ENCODE measurements at regions not wholly inside any gene's neighbourhood (a gene's known extent, or its start where the extent isn't known, plus 50 kb on each side); places are given as distances from the start of the nearest gene placed in this dataset.

DNA sequence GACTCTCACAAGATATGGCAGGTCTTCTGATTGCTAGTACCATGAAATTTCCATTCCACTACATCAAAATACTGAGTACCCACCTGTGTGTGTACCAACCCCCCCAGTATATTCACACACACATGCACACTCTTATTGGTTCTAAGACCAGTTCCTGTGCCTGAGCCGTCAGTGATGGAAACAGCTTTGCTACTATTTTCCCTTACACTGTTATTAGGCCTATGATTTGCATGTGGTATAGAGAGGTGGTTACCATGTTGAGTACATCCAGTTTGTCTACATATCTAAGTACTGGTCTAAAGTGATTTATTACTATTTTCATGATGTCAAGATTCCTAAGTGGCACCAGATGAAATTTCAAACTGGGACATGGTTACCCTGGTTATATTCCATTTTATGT lies 459.9 kb downstream of the BCKDHB start:
- no peaks in the 10 kb centered on the region for H3K9me3 Mint-ChIP-seq
- no peak for DNase-seq (ENCODE audit: low spot score)
- H3K27me3 Mint-ChIP-seq (ENCODE audit: low read depth) = no peaks in the 10 kb centered on the region
- H3K36me3 Mint-ChIP-seq (ENCODE audit: low read depth) = no peaks in the 10 kb centered on the region
- no peaks in the 10 kb centered on the region for H3K4me1 Mint-ChIP-seq (ENCODE audit: low read depth)
- no peak overlapping the region for H3K27ac Mint-ChIP-seq
- H3K4me3 Mint-ChIP-seq = no peak overlapping the region

DNA sequence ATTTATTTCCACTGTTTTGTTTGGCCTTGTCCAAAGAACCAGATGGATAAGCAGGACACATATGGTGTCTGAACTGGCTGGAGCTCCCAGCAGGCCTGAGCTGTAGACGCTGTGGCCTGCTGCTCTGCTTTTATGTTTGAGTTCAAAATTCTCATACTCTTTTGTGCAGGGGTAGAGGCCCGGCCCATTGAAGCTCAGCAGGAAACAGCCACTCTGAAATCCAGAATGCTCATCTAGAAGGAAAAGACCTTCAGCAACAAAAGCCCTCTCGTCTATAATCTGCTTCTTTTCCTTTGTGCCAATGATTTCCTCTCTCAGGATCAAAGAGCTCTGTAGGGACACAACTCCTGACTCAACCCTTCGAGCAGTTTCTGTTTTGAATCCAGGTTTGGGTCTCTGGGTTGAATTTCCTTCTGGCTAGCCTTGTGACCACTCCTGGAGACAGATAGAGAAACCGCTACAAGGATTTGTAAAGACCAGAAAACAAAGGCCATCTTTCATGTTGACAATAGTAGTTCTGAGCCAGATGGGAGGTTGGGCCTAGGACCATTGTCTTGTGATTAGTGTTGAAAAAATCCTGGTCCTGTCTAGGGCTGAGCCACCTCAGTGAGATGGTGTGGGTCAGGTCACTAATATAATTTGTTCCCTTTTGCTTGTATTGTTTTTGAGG lies 446.7 kb downstream of the BCKDHB start:
- DNase-seq (ENCODE audit: low spot score) = no peak
- Mint-ChIP-seq H3K36me3 (ENCODE audit: low read depth) (no peaks in the 10 kb centered on the region), H3K4me3 (no peak overlapping the region), H3K9me3 (no peaks in the 10 kb centered on the region), H3K27ac (no peak overlapping the region), H3K4me1 (ENCODE audit: low read depth) (no peaks in the 10 kb centered on the region), H3K27me3 (ENCODE audit: low read depth) (peaks cover 2% of the 10 kb centered on the region)

DNA sequence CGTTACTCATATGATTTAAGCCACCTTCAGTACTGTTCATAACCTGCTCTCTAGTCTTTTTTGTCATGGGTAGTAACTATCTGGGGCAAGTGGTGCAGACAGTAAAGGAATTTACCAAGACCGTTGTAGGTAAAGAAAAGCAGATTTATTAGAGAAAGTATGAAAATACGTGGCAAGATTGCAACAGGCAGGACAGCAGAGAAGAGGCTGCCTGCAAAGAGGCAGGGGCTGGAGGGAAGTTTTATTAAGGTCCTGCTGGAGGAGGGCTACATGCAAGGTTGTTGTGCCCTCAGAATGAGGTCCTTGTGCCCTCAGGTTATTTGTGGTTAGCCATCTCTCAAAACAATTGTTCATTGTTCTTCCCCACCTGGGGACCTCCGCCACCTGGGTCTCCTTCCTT lies 444.3 kb downstream of the BCKDHB start:
- no peaks in the 10 kb centered on the region for H3K36me3 Mint-ChIP-seq (ENCODE audit: low read depth)
- no peak for DNase-seq (ENCODE audit: low spot score)

DNA sequence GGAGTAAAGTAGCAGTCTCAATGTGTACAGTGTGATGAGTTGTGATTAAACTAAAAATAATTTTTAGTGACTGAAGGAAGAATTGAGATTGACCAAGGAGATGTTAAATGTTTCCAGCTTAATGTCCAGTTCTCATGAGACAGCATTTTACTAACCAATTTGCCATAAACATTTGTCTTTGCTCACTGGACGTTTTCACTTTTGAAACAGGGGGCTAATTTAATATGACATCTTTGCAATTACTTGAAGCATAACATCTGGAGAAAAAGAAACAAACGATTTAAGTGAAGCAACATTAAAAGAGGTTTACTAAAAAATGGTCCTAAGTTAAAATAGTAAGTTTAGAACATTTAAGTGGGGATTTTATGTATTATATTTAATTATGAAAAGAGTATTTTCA lies 443.8 kb downstream of the BCKDHB start:
- H3K36me3 Mint-ChIP-seq (ENCODE audit: low read depth) = no peaks in the 10 kb centered on the region
- DNase-seq (ENCODE audit: low spot score) = no peak
- H3K4me3 Mint-ChIP-seq = no peak overlapping the region
- H3K9me3 Mint-ChIP-seq = no peaks in the 10 kb centered on the region
- H3K27me3 Mint-ChIP-seq (ENCODE audit: low read depth) = peaks cover 2% of the 10 kb centered on the region
- H3K27ac Mint-ChIP-seq = no peak overlapping the region
- no peaks in the 10 kb centered on the region for H3K4me1 Mint-ChIP-seq (ENCODE audit: low read depth)

More for the DNA sequence above, 444.3 kb downstream of the BCKDHB start:
- Mint-ChIP-seq H3K9me3 (no peaks in the 10 kb centered on the region), H3K27ac (no peak overlapping the region), H3K27me3 (ENCODE audit: low read depth) (peaks cover 2% of the 10 kb centered on the region), H3K4me3 (no peak overlapping the region), H3K4me1 (ENCODE audit: low read depth) (no peaks in the 10 kb centered on the region)

DNA sequence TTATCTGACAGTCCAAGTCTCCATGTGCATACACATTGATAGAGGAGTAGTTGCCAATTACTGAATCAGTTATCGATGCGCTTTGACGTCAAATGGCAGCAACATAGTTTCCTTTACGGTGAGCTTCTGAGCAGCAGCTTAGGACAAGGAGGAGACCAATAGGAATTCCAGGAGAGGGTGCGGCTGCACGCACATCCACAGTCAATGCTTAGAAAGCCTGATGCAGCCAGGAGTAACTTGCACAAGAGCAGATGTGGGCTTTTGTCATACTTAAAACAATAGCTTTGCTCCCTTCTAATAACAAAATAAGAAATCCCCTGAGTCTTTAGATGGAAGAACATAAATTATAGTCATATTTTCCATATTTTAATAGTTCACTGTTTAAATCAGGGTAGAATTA lies 442.1 kb downstream of the BCKDHB start:
- Mint-ChIP-seq H3K27me3 (ENCODE audit: low read depth) (peaks cover 2% of the 10 kb centered on the region), H3K9me3 (no peaks in the 10 kb centered on the region), H3K4me1 (ENCODE audit: low read depth) (peaks cover 3% of the 10 kb centered on the region), H3K4me3 (no peak overlapping the region), H3K36me3 (ENCODE audit: low read depth) (no peaks in the 10 kb centered on the region), H3K27ac (no peak overlapping the region)
- no peak for DNase-seq (ENCODE audit: low spot score)

DNA sequence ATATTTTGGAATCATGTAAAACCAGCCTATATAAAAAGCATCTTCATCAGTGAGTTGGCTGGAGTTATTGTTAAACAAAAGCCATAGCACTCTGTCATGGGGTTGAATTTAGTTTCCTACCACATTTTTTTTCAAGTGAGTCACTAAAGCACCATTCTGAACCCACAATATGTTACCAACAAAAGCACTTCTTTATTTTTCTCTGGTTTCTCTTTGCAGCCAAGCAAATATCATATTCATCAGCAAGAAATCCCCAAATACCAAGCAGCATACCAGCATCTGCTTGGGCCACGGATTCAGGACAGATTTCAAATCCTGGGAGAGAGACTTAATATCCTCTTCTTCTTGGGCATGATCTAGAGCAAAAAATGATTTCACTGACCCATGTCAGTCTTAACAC lies 441.4 kb downstream of the BCKDHB start:
- Mint-ChIP-seq H3K4me1 (ENCODE audit: low read depth) (peaks cover 3% of the 10 kb centered on the region), H3K27me3 (ENCODE audit: low read depth) (peaks cover 2% of the 10 kb centered on the region), H3K27ac (no peak overlapping the region), H3K4me3 (no peak overlapping the region), H3K9me3 (no peaks in the 10 kb centered on the region), H3K36me3 (ENCODE audit: low read depth) (no peaks in the 10 kb centered on the region)
- no peak for DNase-seq (ENCODE audit: low spot score)

DNA sequence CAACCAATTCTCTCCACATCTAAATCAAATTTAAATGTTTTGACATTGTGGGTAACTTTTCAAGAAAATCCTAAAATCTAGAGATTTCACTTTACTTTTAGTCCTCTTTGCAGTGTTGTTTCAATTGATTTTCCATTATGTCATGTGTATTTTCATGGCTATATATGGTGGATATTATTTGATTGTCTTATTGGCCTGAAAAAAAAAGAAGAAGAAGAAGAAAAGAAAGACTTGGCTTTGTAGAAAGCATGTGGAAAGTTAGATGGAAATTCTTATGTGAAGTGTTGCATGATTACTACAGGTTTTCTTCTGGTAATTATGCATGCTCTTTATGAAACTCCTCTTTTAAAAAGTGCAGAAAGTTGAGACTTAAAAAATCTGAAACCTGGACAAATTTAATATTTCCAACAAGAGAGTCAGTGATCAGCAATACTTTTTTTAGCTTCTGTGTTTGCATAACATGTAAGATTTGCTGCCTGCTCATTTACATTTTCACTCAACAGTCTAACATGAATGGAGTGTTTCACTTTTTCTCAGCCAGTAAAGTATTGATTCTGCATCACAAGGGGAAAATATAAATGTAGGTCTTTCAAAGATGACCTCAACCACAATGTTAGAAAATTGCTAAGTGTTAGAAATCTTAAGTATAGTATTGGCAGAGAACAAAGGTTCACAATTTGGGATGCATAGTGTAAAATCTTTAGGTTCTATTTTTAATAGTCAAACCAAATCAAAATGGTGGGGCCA lies 438.7 kb downstream of the BCKDHB start:
- no peaks in the 10 kb centered on the region for H3K27me3 Mint-ChIP-seq (ENCODE audit: low read depth)
- no peak overlapping the region for H3K27ac Mint-ChIP-seq
- H3K36me3 Mint-ChIP-seq (ENCODE audit: low read depth) = no peaks in the 10 kb centered on the region
- no peak for DNase-seq (ENCODE audit: low spot score)
- no peak overlapping the region for H3K4me3 Mint-ChIP-seq
- H3K4me1 Mint-ChIP-seq (ENCODE audit: low read depth) = peaks cover 9% of the 10 kb centered on the region
- H3K9me3 Mint-ChIP-seq = no peaks in the 10 kb centered on the region

DNA sequence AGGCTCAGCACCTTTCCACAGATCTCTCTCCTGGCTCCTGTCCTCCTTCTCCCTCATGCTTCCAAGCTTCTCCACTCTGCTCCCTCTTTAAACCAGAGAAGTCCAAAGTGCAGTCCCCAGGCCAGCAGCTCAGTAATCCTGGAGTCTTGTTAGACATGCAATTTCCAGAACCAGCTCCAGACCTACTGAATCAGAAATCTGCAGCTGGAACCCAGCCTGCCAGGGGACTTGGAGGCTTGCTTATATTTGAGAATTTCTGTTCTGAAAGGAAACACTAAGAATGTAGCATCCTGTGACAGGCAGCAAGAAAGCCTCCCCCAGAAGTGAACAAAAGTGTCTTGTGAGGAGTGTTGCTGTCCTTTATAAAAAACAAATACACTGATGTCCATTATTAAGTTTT lies 438.1 kb downstream of the BCKDHB start:
- H3K4me1 Mint-ChIP-seq (ENCODE audit: low read depth) = peaks cover 9% of the 10 kb centered on the region
- no peak overlapping the region for H3K4me3 Mint-ChIP-seq
- H3K36me3 Mint-ChIP-seq (ENCODE audit: low read depth) = no peaks in the 10 kb centered on the region
- H3K27ac Mint-ChIP-seq = no peak overlapping the region
- H3K9me3 Mint-ChIP-seq = no peaks in the 10 kb centered on the region
- DNase-seq (ENCODE audit: low spot score) = no peak
- no peaks in the 10 kb centered on the region for H3K27me3 Mint-ChIP-seq (ENCODE audit: low read depth)

DNA sequence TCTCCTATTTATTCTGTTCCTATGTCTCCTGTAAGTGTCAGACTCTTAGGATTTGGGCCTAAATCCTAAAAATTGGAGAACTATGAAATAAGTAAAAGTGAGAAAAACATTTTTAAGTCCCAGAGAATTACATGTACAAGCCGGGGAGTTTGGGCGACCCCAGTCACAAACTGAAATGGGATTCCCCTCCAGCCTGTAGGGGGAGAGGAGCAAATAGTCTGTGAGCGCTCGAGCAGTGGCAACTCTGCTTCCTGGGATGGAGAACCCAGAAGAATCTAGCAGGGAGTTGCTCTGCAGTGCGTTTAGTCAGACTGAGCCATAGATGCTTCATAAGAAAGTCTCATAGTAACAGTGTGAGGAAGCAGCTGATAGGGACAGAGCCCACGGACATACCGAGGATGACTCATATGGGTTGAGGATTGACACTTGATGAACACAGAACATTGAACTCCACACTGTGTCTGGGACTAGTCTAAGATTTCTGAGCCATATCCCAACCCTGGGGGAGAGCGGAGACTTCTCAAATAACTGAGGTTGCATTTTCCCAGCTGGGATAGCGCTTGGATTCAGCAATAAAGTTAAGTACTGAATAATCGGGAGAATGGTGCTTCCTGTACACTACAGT lies 437.2 kb downstream of the BCKDHB start:
- no peaks in the 10 kb centered on the region for H3K36me3 Mint-ChIP-seq (ENCODE audit: low read depth)
- no peak overlapping the region for H3K27ac Mint-ChIP-seq
- DNase-seq (ENCODE audit: low spot score) = no peak
- H3K4me1 Mint-ChIP-seq (ENCODE audit: low read depth) = peaks cover 9% of the 10 kb centered on the region
- H3K27me3 Mint-ChIP-seq (ENCODE audit: low read depth) = no peaks in the 10 kb centered on the region
- H3K4me3 Mint-ChIP-seq = no peak overlapping the region
- no peaks in the 10 kb centered on the region for H3K9me3 Mint-ChIP-seq

DNA sequence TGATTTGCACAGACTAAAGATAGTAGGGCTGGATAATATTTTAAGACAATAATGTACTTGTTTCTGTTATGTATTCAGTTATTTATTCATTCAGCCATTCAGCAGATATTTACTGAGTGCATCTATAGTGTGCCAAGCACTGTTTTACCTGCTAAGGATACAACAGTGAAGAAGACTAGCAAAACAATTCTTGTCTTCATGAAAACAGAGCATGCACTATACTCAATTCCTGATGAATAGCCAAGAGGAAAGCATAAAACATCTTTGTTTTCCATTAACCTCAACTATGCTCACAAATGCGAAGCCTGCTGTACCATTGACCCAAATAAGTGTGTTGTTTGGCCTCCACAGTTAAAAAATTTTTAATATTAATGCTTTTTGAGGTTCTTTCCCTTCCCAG lies 436.7 kb downstream of the BCKDHB start:
- Mint-ChIP-seq H3K36me3 (ENCODE audit: low read depth) (no peaks in the 10 kb centered on the region), H3K4me1 (ENCODE audit: low read depth) (peaks cover 9% of the 10 kb centered on the region), H3K4me3 (no peak overlapping the region), H3K27ac (no peak overlapping the region), H3K9me3 (no peaks in the 10 kb centered on the region), H3K27me3 (ENCODE audit: low read depth) (no peaks in the 10 kb centered on the region)
- DNase-seq (ENCODE audit: low spot score) = no peak

DNA sequence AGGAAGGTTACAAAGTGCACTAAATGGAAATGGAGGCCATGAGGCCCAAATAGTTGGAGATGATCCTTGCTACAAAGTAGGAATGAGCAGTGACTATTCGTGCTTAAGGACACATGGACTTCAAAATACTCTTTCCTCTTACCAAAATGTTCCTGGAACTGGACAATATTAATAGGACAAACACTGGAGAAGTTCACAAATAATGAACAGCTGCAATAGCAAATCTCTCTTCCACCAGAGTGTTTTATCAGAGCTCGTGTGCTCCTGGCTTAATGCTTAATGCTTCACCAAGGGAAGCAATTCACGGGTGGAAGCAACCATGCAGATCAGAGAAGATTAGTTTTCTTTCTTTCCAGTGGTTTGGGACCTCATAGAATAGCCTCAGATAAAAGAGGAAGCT lies 435.4 kb downstream of the BCKDHB start:
- Mint-ChIP-seq H3K27me3 (ENCODE audit: low read depth) (no peaks in the 10 kb centered on the region), H3K36me3 (ENCODE audit: low read depth) (no peaks in the 10 kb centered on the region), H3K4me3 (no peak overlapping the region), H3K27ac (no peak overlapping the region), H3K4me1 (ENCODE audit: low read depth) (peaks cover 9% of the 10 kb centered on the region), H3K9me3 (no peaks in the 10 kb centered on the region)
- DNase-seq (ENCODE audit: low spot score) = no peak

DNA sequence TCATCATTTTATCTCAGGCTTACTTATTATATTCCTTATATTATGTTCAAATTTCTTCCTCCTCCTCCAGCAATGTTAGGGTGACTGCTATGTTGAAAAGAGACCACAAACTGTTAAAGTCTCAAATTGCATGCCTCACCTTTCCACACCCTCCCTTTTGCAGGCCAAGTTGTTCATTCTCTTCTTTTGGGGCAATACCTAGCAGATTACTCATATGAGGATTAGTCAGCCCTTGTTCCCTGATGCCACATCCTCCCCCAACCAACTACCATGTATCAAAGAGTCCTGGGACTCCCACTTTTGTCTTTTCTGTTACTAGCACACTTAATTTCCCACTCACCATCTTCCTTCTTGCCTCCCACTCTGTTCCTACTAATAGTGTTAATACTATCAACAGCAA lies 434.7 kb downstream of the BCKDHB start:
- peak; percentile 22 for DNase-seq (ENCODE audit: low spot score)
- Mint-ChIP-seq H3K4me3 (no peak overlapping the region), H3K27ac (no peak overlapping the region), H3K27me3 (ENCODE audit: low read depth) (no peaks in the 10 kb centered on the region), H3K4me1 (ENCODE audit: low read depth) (peaks cover 9% of the 10 kb centered on the region), H3K36me3 (ENCODE audit: low read depth) (no peaks in the 10 kb centered on the region), H3K9me3 (no peaks in the 10 kb centered on the region)

DNA sequence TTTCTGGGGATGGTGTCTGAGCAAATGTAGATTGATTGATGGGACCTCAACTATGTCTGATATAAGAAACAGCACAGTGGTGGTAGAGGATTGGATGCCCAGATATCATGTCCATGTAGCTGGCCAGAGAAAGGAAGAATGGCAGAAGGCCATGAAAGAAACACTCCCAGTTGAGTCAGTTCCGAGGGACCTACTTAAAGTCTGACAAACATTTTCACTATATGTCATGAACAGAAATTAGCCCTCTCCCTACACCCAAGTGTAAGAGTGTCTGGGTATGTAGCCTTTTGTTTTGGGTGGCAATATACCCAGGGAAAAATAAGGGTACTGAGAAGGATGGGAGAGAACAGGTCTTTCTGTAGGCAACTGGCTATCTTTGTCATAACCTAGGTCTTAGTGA lies 434.2 kb downstream of the BCKDHB start:
- Mint-ChIP-seq H3K4me1 (ENCODE audit: low read depth) (peaks cover 9% of the 10 kb centered on the region), H3K27ac (no peak overlapping the region), H3K36me3 (ENCODE audit: low read depth) (no peaks in the 10 kb centered on the region), H3K4me3 (no peak overlapping the region), H3K27me3 (ENCODE audit: low read depth) (no peaks in the 10 kb centered on the region), H3K9me3 (no peaks in the 10 kb centered on the region)
- DNase-seq (ENCODE audit: low spot score) = no peak

DNA sequence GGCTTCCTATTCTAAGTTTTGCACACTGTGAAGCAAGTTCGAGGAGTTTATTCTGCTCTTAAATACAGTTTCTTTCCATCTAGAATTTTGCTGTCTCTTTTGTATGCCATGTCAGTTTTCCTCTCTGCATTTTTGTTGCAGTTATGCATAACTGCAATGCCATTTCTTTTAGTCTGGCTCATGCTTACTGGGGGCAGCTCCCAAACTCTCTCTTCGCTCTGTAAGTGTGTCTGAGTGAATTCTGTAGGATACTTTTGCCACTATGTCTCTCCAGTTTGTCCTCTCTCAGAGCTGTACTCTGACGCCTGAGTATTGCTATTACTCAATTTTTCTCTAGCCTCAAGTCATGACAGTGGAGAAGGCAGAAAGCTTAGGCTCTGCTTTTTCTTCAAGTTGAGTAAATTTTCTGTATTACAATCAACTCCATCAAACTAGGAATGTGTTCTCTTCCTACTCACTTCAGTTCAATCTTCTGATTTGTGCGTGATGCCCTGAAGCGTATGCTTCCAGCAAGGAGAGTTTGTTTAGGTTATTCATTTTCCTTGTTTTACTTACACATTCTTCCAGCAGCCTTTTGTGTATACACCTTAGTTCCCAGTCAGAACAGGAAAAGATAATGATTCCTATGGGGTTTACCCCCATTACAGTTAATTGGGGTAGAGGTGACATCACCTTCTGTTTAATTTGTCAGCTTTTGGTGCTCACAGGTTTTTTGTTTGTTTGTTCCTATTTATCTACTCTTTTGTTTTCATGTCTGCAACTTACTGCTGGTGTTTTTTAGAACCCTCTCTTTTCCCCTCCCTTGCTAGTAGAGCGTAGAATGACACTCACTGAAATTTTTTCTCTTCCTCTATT lies 430.9 kb downstream of the BCKDHB start:
- Mint-ChIP-seq H3K4me1 (ENCODE audit: low read depth) (peaks cover 5% of the 10 kb centered on the region), H3K4me3 (no peak overlapping the region), H3K36me3 (ENCODE audit: low read depth) (peaks cover 2% of the 10 kb centered on the region), H3K27me3 (ENCODE audit: low read depth) (no peaks in the 10 kb centered on the region), H3K27ac (no peak overlapping the region), H3K9me3 (no peaks in the 10 kb centered on the region)
- no peak for DNase-seq (ENCODE audit: low spot score)
